Smooth muscle cell of the brain vasculature (primary cell): ENCODE measurements at regions not wholly inside any gene's neighbourhood (a gene's known extent, or its start where the extent isn't known, plus 50 kb on each side); places are given as distances from the start of the nearest gene placed in this dataset.

ENCODE experiments used
- DNase-seq: peaks from one replicate; pipeline ENCODE4 v3.0.0-alpha.2; 2012; ENCODE audit warnings: low read depth, low spot score

- DNase-seq = no peak
These were observed 436.7 kb downstream of the ZEB2 start for GRCh38 chr2:144083211-144083610.

- no peak for DNase-seq
These were observed 437.1 kb downstream of the ZEB2 start for GRCh38 chr2:144082777-144083176.

- no peak for DNase-seq
These were observed 437.6 kb downstream of the ZEB2 start for GRCh38 chr2:144082327-144082726.

GRCh38 chr2:144081272-144081671 is 438.6 kb downstream of the ZEB2 start:
- no peak for DNase-seq

- DNase-seq = no peak
These were observed 440.1 kb downstream of the ZEB2 start for GRCh38 chr2:144079803-144080202.

- no peak for DNase-seq
These were observed 440.9 kb downstream of the ZEB2 start for GRCh38 chr2:144078802-144079724.

- no peak for DNase-seq
These were observed 441.8 kb downstream of the ZEB2 start for GRCh38 chr2:144078106-144078505.

- no peak for DNase-seq
These were observed 445.5 kb downstream of the ZEB2 start for GRCh38 chr2:144074450-144074849.

- peak; percentile 26 for DNase-seq
These were observed 448.5 kb downstream of the ZEB2 start for GRCh38 chr2:144071461-144071860.

- no peak for DNase-seq
These were observed 452.4 kb downstream of the ZEB2 start for GRCh38 chr2:144067506-144067905.

GRCh38 chr2:144063602-144064001 is 456.3 kb downstream of the ZEB2 start:
- no peak for DNase-seq

- no peak for DNase-seq
These were observed 465.0 kb downstream of the ZEB2 start for GRCh38 chr2:144054911-144055310.

- DNase-seq = no peak
These were observed 467.8 kb downstream of the ZEB2 start for GRCh38 chr2:144052083-144052482.

- no peak for DNase-seq
These were observed 470.8 kb downstream of the ZEB2 start for GRCh38 chr2:144049137-144049536.

GRCh38 chr2:144048631-144049060 is 471.3 kb downstream of the ZEB2 start:
- no peak for DNase-seq

- DNase-seq = no peak
These were observed 477.2 kb downstream of the ZEB2 start for GRCh38 chr2:144042751-144043150.

GRCh38 chr2:144041612-144042011 is 478.3 kb downstream of the ZEB2 start:
- no peak for DNase-seq

- no peak for DNase-seq
These were observed 479.1 kb downstream of the ZEB2 start for GRCh38 chr2:144040834-144041233.

GRCh38 chr2:144032566-144032965 is 487.4 kb downstream of the ZEB2 start:
- DNase-seq = no peak

- DNase-seq = no peak
These were observed 489.1 kb downstream of the ZEB2 start for GRCh38 chr2:144030791-144031190.

GRCh38 chr2:144027593-144027992 is 492.3 kb downstream of the ZEB2 start:
- DNase-seq = no peak

- DNase-seq = no peak
These were observed 493.2 kb downstream of the ZEB2 start for GRCh38 chr2:144026753-144027152.

- no peak for DNase-seq
These were observed 499.9 kb downstream of the ZEB2 start for GRCh38 chr2:144020047-144020446.
